ENCODE measurements at regions not wholly inside any gene's neighbourhood (a gene's known extent, or its start where the extent isn't known, plus 50 kb on each side); places are given as distances from the start of the nearest gene placed in this dataset.

GRCh38 chr9:106634183-106634582, 228.8 kb upstream of the ZNF462 start:
- no peak overlapping the region for H3K4me3 ChIP-seq (ENCODE audit: insufficient read length, low read depth)
- H3K4me1 ChIP-seq (ENCODE audit: insufficient read depth, insufficient read length), result no peaks in the 10 kb centered on the region
- no peak overlapping the region for H3K9ac ChIP-seq (ENCODE audit: insufficient read length, low read depth)
- no peaks in the 10 kb centered on the region for H3K36me3 ChIP-seq (ENCODE audit: insufficient read depth, insufficient read length, low read length)
- TF ChIP-seq ZNF274 (IDR thresholded peaks at IDR 0.05; ENCODE audit: low read depth, low read length), result no peak
- no peak for TF ChIP-seq YY1 (IDR thresholded peaks at IDR 0.05; ENCODE audit: insufficient read depth, insufficient read length)
- TF ChIP-seq SUZ12 (IDR thresholded peaks at IDR 0.05; ENCODE audit: extremely low read depth, insufficient read depth, insufficient read length), result no peak
- H3K9me3 ChIP-seq (ENCODE audit: insufficient read depth, low read length), result no peaks in the 10 kb centered on the region
- DNase-seq (ENCODE audit: low read depth, low spot score), result no peak
- H3K27me3 ChIP-seq (ENCODE audit: insufficient read depth, insufficient read length), result no peaks in the 10 kb centered on the region

DNA sequence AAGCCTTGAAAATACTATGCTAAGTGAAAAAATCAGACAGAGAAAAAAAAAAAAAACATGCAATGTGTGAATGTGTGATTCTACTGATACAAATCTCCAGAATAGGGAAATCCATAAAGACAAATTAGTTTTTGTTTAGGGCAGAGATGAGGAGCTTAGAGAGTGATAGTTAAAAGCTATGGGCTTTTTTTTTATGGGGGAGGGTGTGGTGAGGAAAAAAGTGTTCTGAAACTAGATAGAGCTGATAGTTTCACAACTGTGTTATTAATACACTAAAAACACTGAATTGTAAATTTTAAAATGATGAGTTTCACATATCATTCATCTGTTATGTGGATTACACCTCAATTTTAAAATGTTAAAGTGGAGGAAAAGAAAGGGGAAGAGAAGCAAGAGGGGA, 228.3 kb upstream of the ZNF462 start:
- no peak overlapping the region for H3K9ac ChIP-seq (ENCODE audit: insufficient read length, low read depth)
- no peak overlapping the region for H3K4me3 ChIP-seq (ENCODE audit: insufficient read length, low read depth)
- H3K36me3 ChIP-seq (ENCODE audit: insufficient read depth, insufficient read length, low read length), result no peaks in the 10 kb centered on the region
- H3K9me3 ChIP-seq (ENCODE audit: insufficient read depth, low read length), result no peaks in the 10 kb centered on the region
- no peak for DNase-seq (ENCODE audit: low read depth, low spot score)
- H3K27me3 ChIP-seq (ENCODE audit: insufficient read depth, insufficient read length), result no peaks in the 10 kb centered on the region
- no peak for TF ChIP-seq SUZ12 (IDR thresholded peaks at IDR 0.05; ENCODE audit: extremely low read depth, insufficient read depth, insufficient read length)
- TF ChIP-seq ZNF274 (IDR thresholded peaks at IDR 0.05; ENCODE audit: low read depth, low read length), result no peak
- TF ChIP-seq YY1 (IDR thresholded peaks at IDR 0.05; ENCODE audit: insufficient read depth, insufficient read length), result no peak
- H3K4me1 ChIP-seq (ENCODE audit: insufficient read depth, insufficient read length), result no peaks in the 10 kb centered on the region

DNA sequence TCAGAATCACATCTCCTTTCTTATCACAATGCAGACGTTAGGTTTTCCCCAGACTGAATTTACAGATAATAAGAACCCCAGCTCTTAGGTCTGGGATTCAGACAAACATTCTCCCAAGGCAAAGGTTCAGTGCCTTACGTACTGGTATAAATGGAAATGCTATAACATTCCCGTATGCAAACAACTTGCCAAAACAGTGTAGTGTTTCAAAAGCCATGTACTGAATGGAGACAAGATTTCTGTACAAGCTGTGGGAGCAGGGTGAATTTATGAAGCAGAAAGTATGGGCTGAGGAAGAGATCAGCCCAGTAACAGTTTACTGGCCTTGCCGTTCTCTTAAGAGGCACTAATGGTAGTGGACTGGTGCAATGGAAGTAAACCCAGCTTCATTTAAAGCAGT, 225.5 kb upstream of the ZNF462 start:
- no peak overlapping the region for H3K4me3 ChIP-seq (ENCODE audit: insufficient read length, low read depth)
- no peaks in the 10 kb centered on the region for H3K36me3 ChIP-seq (ENCODE audit: insufficient read depth, insufficient read length, low read length)
- H3K9me3 ChIP-seq (ENCODE audit: insufficient read depth, low read length), result no peaks in the 10 kb centered on the region
- no peak for TF ChIP-seq ZNF274 (IDR thresholded peaks at IDR 0.05; ENCODE audit: low read depth, low read length)
- TF ChIP-seq YY1 (IDR thresholded peaks at IDR 0.05; ENCODE audit: insufficient read depth, insufficient read length), result no peak
- no peak for TF ChIP-seq SUZ12 (IDR thresholded peaks at IDR 0.05; ENCODE audit: extremely low read depth, insufficient read depth, insufficient read length)
- H3K27me3 ChIP-seq (ENCODE audit: insufficient read depth, insufficient read length), result no peaks in the 10 kb centered on the region
- no peak overlapping the region for H3K9ac ChIP-seq (ENCODE audit: insufficient read length, low read depth)
- no peak for DNase-seq (ENCODE audit: low read depth, low spot score)
- H3K4me1 ChIP-seq (ENCODE audit: insufficient read depth, insufficient read length), result no peaks in the 10 kb centered on the region

DNA sequence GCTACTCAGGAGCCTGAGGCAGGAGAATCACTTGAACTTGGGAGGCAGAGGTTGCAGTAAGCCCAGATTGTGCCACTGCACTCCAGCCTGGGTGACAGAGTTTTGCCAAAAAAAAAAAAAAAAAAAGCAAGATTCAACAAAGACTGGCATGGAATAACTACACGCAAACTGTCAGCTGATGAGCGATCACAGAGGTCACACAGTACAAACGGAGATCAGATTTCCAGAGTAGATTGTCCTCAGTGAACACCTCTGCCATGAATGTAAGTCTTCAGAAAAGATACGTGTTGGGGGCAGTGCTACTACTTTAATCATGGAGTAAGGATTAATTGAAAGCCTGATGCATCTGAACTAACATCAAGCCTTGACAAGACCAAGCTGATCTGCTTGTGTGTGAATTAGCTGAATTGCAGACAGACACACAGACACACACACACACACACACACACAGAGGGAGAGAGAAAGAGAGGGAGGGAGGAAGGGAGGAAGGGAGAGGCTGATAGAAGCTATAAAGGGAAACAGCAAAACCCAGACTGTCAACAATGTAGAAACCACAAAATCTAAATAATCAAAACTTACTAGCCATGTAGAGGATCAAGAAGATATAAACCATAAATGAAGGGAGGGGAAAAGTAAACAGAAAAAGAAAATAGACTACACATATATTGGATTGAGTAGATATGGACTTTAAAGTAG, 222.9 kb upstream of the ZNF462 start:
- no peaks in the 10 kb centered on the region for H3K27me3 ChIP-seq (ENCODE audit: insufficient read depth, insufficient read length)
- no peak overlapping the region for H3K4me3 ChIP-seq (ENCODE audit: insufficient read length, low read depth)
- H3K36me3 ChIP-seq (ENCODE audit: insufficient read depth, insufficient read length, low read length), result no peaks in the 10 kb centered on the region
- no peak for DNase-seq (ENCODE audit: low read depth, low spot score)
- no peak overlapping the region for H3K9ac ChIP-seq (ENCODE audit: insufficient read length, low read depth)
- TF ChIP-seq YY1 (IDR thresholded peaks at IDR 0.05; ENCODE audit: insufficient read depth, insufficient read length), result no peak
- no peak for TF ChIP-seq ZNF274 (IDR thresholded peaks at IDR 0.05; ENCODE audit: low read depth, low read length)
- no peak for TF ChIP-seq SUZ12 (IDR thresholded peaks at IDR 0.05; ENCODE audit: extremely low read depth, insufficient read depth, insufficient read length)
- H3K4me1 ChIP-seq (ENCODE audit: insufficient read depth, insufficient read length), result no peaks in the 10 kb centered on the region
- no peaks in the 10 kb centered on the region for H3K9me3 ChIP-seq (ENCODE audit: insufficient read depth, low read length)

GRCh38 chr9:106643211-106643930, 219.6 kb upstream of the ZNF462 start:
- Histone ChIP-seq H3K9me3 (ENCODE audit: insufficient read depth, low read length) (no peaks in the 10 kb centered on the region), H3K27me3 (ENCODE audit: insufficient read depth, insufficient read length) (no peaks in the 10 kb centered on the region), H3K36me3 (ENCODE audit: insufficient read depth, insufficient read length, low read length) (no peaks in the 10 kb centered on the region), H3K4me1 (ENCODE audit: insufficient read depth, insufficient read length) (no peaks in the 10 kb centered on the region), H3K9ac (ENCODE audit: insufficient read length, low read depth) (no peak overlapping the region), H3K4me3 (ENCODE audit: insufficient read length, low read depth) (no peak overlapping the region)
- no peak for DNase-seq (ENCODE audit: low read depth, low spot score)
- TF ChIP-seq YY1 (IDR thresholded peaks at IDR 0.05; ENCODE audit: insufficient read depth, insufficient read length), result no peak
- no peak for TF ChIP-seq ZNF274 (IDR thresholded peaks at IDR 0.05; ENCODE audit: low read depth, low read length)
- TF ChIP-seq SUZ12 (IDR thresholded peaks at IDR 0.05; ENCODE audit: extremely low read depth, insufficient read depth, insufficient read length), result no peak

- H3K9ac ChIP-seq (ENCODE audit: insufficient read length, low read depth), result no peak overlapping the region
- no peaks in the 10 kb centered on the region for H3K9me3 ChIP-seq (ENCODE audit: insufficient read depth, low read length)
- no peaks in the 10 kb centered on the region for H3K4me1 ChIP-seq (ENCODE audit: insufficient read depth, insufficient read length)
- no peak for DNase-seq (ENCODE audit: low read depth, low spot score)
- no peaks in the 10 kb centered on the region for H3K36me3 ChIP-seq (ENCODE audit: insufficient read depth, insufficient read length, low read length)
- no peak overlapping the region for H3K4me3 ChIP-seq (ENCODE audit: insufficient read length, low read depth)
- H3K27me3 ChIP-seq (ENCODE audit: insufficient read depth, insufficient read length), result no peaks in the 10 kb centered on the region
- TF ChIP-seq SUZ12 (IDR thresholded peaks at IDR 0.05; ENCODE audit: extremely low read depth, insufficient read depth, insufficient read length), result no peak
- TF ChIP-seq ZNF274 (IDR thresholded peaks at IDR 0.05; ENCODE audit: low read depth, low read length), result no peak
- TF ChIP-seq YY1 (IDR thresholded peaks at IDR 0.05; ENCODE audit: insufficient read depth, insufficient read length), result no peak
Measured at GRCh38 chr9:106644661-106645060, 218.3 kb upstream of the ZNF462 start.

DNA sequence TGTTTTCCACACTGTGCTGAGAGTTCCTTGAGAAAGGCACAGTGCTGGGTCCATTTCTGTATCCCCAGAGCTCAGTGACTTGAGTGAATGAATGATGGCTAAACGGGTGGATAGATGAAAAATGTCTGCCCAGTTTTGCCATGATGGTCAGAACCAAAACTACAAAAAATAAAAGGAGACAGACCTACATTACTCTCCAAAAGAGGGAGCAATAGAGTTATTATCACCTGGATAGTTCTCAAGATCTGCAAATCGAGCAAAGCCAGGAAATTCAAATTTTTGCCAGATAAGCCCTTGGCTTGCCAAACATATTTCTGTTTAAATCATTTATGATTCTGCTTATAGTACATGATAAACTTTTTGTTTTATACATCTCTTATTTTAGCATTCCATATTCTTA, 214.2 kb upstream of the ZNF462 start:
- Histone ChIP-seq H3K4me3 (ENCODE audit: insufficient read length, low read depth) (no peak overlapping the region), H3K27me3 (ENCODE audit: insufficient read depth, insufficient read length) (no peaks in the 10 kb centered on the region), H3K9me3 (ENCODE audit: insufficient read depth, low read length) (no peaks in the 10 kb centered on the region), H3K36me3 (ENCODE audit: insufficient read depth, insufficient read length, low read length) (no peaks in the 10 kb centered on the region), H3K9ac (ENCODE audit: insufficient read length, low read depth) (no peak overlapping the region), H3K4me1 (ENCODE audit: insufficient read depth, insufficient read length) (no peaks in the 10 kb centered on the region)
- no peak for DNase-seq (ENCODE audit: low read depth, low spot score)
- no peak for TF ChIP-seq ZNF274 (IDR thresholded peaks at IDR 0.05; ENCODE audit: low read depth, low read length)
- TF ChIP-seq SUZ12 (IDR thresholded peaks at IDR 0.05; ENCODE audit: extremely low read depth, insufficient read depth, insufficient read length), result no peak
- TF ChIP-seq YY1 (IDR thresholded peaks at IDR 0.05; ENCODE audit: insufficient read depth, insufficient read length), result no peak
